ENCODE measurements at regions not wholly inside any gene's neighbourhood (a gene's known extent, or its start where the extent isn't known, plus 50 kb on each side); places are given as distances from the start of the nearest gene placed in this dataset.

GRCh38 chr4:45580334-45580733 lies 543.5 kb downstream of the GABRG1 start:
- no peak for TF ChIP-seq CTCF (IDR thresholded peaks at IDR 0.05; ENCODE audit: extremely low read depth in 1 of 2, insufficient read depth in 1 of 2, low read depth in 1 of 2, low read length in 2 of 2)
- no peak for TF ChIP-seq POLR2AphosphoS5 (IDR thresholded peaks at IDR 0.05; ENCODE audit: insufficient read depth, low read depth, low read length)
- TF ChIP-seq MAX (IDR thresholded peaks at IDR 0.05; ENCODE audit: insufficient read depth, insufficient read length): no peak
- no peak for TF ChIP-seq POLR2A (IDR thresholded peaks at IDR 0.05; ENCODE audit: low read depth, low read length)
- TF ChIP-seq EZH2 (IDR thresholded peaks at IDR 0.05; ENCODE audit: borderline replicate concordance, low read depth, low read length, severe bottlenecking): no peak

Data from endothelial cell of umbilical vein (primary cell).